HUES48 (cell line): ENCODE measurements at regions not wholly inside any gene's neighbourhood (a gene's known extent, or its start where the extent isn't known, plus 50 kb on each side); places are given as distances from the start of the nearest gene placed in this dataset.

Experiments
- H3K27ac ChIP-seq: one replicate; pipeline ENCODE4 v1.7.0; 2013; ENCODE audit warnings: low read depth, low read length, inconsistent platforms
- H3K27me3 ChIP-seq: 2 replicates; pipeline ENCODE4 v1.6.1; 2013; ENCODE audit warnings: mild to moderate bottlenecking, low read length; ENCODE audit not compliant: control insufficient read depth, insufficient read depth
- H3K36me3 ChIP-seq: 2 replicates; pipeline ENCODE4 v1.6.1; 2013; ENCODE audit warnings: low read length; ENCODE audit not compliant: control insufficient read depth, insufficient read depth
- H3K4me1 ChIP-seq: 2 replicates; pipeline ENCODE4 v1.6.1; 2013; ENCODE audit warnings: mild to moderate bottlenecking, low read length; ENCODE audit not compliant: control insufficient read depth, insufficient read depth
- H3K4me3 ChIP-seq: 2 replicates; pipeline ENCODE4 v1.5.1; 2013; ENCODE audit warnings: mild to moderate bottlenecking, low read depth, low read length
- H3K9ac ChIP-seq: 2 replicates; pipeline ENCODE4 v1.6.1; 2013; ENCODE audit warnings: mild to moderate bottlenecking, low read depth, low read length, moderate library complexity
- H3K9me3 ChIP-seq: 2 replicates; pipeline ENCODE4 v1.6.1; 2013; ENCODE audit warnings: low read length; ENCODE audit not compliant: control insufficient read depth, insufficient read depth

DNA sequence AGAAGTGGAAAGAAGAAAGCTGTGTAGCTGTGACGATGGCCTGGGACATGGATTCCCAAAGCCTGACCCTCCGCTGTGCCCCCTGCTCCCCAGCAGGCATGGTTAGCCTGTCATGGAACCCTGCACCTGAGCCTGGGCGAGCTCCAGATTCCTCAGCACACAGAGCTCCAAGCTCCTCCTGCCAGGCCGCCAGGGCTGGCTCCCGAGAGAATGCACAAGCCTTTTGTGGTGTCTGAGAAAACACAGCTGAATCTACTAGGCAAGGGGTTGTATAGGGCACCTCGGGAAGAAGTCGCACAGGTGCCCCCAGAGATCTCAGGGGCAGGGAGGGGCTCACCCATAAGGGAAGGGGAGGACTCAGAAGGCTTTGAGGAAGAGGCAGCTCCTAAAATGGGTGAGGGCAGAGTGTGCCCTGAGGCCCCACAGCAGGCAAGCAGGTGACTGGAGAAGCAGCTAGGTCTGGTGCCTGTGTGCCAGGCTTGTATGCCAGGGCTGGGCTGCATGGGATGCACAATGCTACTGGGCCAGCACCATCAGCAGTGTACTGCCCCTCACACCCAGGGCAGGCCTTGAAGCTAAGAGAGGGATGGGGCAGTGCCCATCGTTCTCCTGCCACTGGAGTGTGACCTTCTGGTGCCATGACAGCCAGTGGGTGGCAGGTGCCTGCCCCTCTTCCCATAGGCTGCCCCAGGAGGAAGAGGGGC lies 64.3 kb upstream of the CD93 start:
- Histone ChIP-seq H3K27ac (no peak overlapping the region), H3K4me3 (no peak overlapping the region), H3K9me3 (no peaks in the 10 kb centered on the region), H3K36me3 (no peaks in the 10 kb centered on the region), H3K9ac (no peak overlapping the region), H3K27me3 (no peaks in the 10 kb centered on the region), H3K4me1 (peaks cover 4% of the 10 kb centered on the region; the same call in 1 of the 2 replicates)

DNA sequence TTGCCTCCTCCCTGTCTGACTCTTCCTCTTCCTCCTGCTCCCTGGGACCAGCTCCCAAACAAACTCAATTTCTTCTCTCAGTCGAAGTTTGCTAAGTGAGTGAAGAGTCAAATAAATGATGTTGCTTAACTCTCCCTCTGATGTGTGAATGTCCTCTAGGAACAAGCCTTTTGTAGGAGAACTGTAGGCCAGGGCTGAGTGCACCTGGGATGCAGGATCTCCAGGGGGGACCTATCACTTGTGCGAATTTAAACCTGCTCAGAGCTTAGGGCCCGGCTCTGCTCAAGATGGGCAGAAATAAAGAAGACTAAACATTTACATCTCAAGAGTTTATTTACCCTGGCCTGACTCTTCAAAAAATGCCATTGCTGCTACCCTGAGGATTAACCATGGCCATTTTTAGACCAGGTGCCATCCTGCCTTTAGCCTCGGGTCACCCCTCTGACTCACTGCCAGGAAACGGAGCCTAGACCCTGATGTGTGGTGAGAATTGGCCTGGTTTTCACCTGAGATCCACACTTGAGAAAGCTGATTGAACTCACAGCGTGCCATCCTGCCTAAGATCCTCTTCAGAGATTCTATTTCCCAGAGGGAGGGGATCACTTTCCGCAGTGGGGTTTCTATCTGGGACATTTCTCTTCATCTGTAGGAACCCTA lies 63.6 kb upstream of the CD93 start:
- Histone ChIP-seq H3K4me1 (no peaks in the 10 kb centered on the region), H3K27ac (no peak overlapping the region), H3K9me3 (no peaks in the 10 kb centered on the region), H3K4me3 (no peak overlapping the region), H3K27me3 (no peaks in the 10 kb centered on the region), H3K36me3 (no peaks in the 10 kb centered on the region), H3K9ac (no peak overlapping the region)

DNA sequence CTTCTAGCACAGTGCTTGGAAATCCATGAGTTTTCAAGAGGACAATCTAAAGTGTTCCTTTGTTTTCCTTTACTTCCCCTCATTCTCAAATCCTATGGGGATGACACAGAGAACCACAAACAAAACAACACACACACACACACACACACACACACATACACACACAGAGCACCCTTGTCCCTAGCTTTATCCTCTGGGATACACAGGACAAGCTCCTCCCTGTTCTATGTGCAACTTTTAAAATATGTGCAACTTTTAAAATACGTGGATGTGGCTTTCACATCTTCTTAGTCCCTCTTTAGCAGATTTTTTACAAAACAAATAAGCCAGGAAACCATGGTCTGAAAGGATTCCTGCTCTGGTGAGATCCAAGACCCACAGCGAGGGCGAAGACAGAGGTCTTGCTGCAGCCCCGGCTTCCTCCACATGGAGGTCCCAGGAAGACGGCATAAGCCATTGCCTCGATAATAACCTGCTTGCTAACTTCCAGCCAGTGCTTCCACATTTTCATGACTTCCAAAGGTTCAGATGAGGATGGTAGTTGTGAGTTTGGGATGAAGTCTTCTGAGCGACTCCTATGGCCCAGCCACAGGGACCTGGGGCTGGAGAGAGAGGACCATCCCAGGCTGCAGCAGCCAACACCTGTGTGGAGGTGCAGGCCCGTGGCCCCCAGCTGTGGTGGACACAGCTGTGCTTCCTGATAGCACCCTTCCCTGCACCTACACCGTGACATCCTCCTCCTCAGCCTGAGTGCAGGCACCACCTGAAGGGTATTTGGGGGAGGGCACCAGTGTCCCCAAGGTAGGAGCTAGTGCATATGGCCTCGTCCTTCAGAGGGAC lies 62.8 kb upstream of the CD93 start:
- Histone ChIP-seq H3K4me1 (no peaks in the 10 kb centered on the region), H3K9me3 (no peaks in the 10 kb centered on the region), H3K27ac (no peak overlapping the region), H3K27me3 (no peaks in the 10 kb centered on the region), H3K36me3 (no peaks in the 10 kb centered on the region), H3K4me3 (no peak overlapping the region), H3K9ac (no peak overlapping the region)

- H3K4me1 ChIP-seq, result no peaks in the 10 kb centered on the region
- H3K27me3 ChIP-seq, result no peaks in the 10 kb centered on the region
- no peak overlapping the region for H3K9ac ChIP-seq
- H3K9me3 ChIP-seq, result no peaks in the 10 kb centered on the region
- H3K27ac ChIP-seq, result no peak overlapping the region
- no peaks in the 10 kb centered on the region for H3K36me3 ChIP-seq
- H3K4me3 ChIP-seq, result no peak overlapping the region
Observed at GRCh38 chr20:23147964-23148730, 62.0 kb upstream of the CD93 start.

GRCh38 chr20:23147647-23147963 lies 61.5 kb upstream of the CD93 start:
- Histone ChIP-seq H3K27ac (no peak overlapping the region), H3K9ac (no peak overlapping the region), H3K9me3 (no peaks in the 10 kb centered on the region)

GRCh38 chr20:23146857-23147637 lies 60.9 kb upstream of the CD93 start:
- H3K27ac ChIP-seq, result no peak overlapping the region
- no peaks in the 10 kb centered on the region for H3K27me3 ChIP-seq
- H3K36me3 ChIP-seq, result no peaks in the 10 kb centered on the region
- no peak overlapping the region for H3K9ac ChIP-seq
- H3K4me1 ChIP-seq, result no peaks in the 10 kb centered on the region
- no peaks in the 10 kb centered on the region for H3K9me3 ChIP-seq
- H3K4me3 ChIP-seq, result no peak overlapping the region

More at GRCh38 chr20:23147647-23147963, 61.5 kb upstream of the CD93 start:
- no peaks in the 10 kb centered on the region for H3K27me3 ChIP-seq
- H3K4me3 ChIP-seq, result no peak overlapping the region
- H3K4me1 ChIP-seq, result no peaks in the 10 kb centered on the region
- H3K36me3 ChIP-seq, result no peaks in the 10 kb centered on the region

DNA sequence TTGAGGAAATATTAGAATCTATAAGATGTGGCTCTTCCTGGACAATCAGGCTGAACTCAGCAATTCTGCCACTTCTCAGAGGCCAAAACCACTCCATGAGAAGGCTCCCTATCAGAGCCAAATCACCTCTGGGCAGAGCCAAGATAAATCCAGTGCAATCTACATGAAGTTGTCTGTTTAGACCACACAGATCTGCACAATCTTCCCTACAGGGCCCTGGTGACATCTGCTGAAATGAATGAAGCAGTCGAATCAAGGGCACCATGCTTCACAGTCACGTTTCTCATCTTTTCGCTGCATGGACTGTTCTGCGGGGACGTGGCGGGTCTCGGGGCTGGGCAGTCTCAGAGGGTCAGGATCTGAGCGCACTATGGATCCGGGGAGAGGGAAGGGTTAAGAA lies 60.1 kb upstream of the CD93 start:
- Histone ChIP-seq H3K9ac (no peak overlapping the region), H3K4me3 (no peak overlapping the region), H3K27me3 (no peaks in the 10 kb centered on the region), H3K36me3 (no peaks in the 10 kb centered on the region), H3K27ac (no peak overlapping the region), H3K9me3 (no peaks in the 10 kb centered on the region), H3K4me1 (no peaks in the 10 kb centered on the region)

DNA sequence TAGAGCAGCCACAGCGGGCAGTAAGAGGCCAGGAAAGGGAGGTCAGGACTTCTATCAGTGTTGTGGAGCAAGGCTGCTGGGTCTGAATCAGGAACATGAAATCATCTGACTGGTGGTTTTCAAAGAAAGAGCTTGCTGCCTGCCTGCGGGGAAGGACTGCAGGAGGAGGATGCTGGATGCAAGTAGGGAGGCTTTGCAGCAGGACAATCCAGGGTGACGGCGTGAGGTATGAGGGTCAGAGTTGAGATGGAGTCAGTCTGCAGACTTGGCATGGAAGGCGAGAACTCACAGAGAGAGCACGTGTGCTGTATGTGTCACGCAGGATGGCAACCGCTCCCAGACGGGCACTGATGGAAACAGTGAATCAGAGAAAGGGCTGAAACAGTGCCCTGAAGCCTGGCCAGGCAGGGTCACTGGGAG lies 59.2 kb upstream of the CD93 start:
- Histone ChIP-seq H3K36me3 (no peaks in the 10 kb centered on the region), H3K9ac (no peak overlapping the region), H3K4me3 (no peak overlapping the region), H3K27me3 (no peaks in the 10 kb centered on the region), H3K9me3 (no peaks in the 10 kb centered on the region), H3K4me1 (no peaks in the 10 kb centered on the region), H3K27ac (no peak overlapping the region)

DNA sequence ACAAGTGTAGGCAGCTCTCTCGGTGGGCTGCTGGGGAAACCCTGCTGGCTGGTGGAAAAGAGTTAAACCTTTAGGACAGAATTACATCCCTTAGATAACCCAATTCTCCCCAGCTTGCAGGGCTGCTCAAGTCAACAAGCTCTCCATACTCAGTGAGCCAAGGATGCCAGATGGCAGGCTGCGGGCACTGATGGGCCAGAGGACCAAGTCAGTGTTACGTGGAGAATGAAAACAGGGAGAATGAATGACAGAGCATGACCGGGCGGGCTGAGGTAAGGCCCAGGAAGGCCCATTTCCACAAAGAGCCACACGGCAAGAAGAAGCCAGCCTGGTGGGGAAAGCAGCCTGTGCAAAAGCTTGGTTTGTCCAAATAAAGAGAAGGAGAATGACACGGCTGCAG lies 58.7 kb upstream of the CD93 start:
- H3K9ac ChIP-seq, result no peak overlapping the region
- H3K4me3 ChIP-seq, result no peak overlapping the region
- H3K36me3 ChIP-seq, result no peaks in the 10 kb centered on the region
- no peak overlapping the region for H3K27ac ChIP-seq
- H3K4me1 ChIP-seq, result no peaks in the 10 kb centered on the region
- no peaks in the 10 kb centered on the region for H3K9me3 ChIP-seq
- no peaks in the 10 kb centered on the region for H3K27me3 ChIP-seq

GRCh38 chr20:23143986-23144690 lies 58.0 kb upstream of the CD93 start:
- no peak overlapping the region for H3K27ac ChIP-seq
- no peaks in the 10 kb centered on the region for H3K9me3 ChIP-seq
- H3K4me3 ChIP-seq, result no peak overlapping the region
- no peak overlapping the region for H3K9ac ChIP-seq
- no peaks in the 10 kb centered on the region for H3K27me3 ChIP-seq
- H3K4me1 ChIP-seq, result no peaks in the 10 kb centered on the region
- no peaks in the 10 kb centered on the region for H3K36me3 ChIP-seq
